ENCODE measurements at regions not wholly inside any gene's neighbourhood (a gene's known extent, or its start where the extent isn't known, plus 50 kb on each side); places are given as distances from the start of the nearest gene placed in this dataset.
"Not testable (repeated sequence)": the region's sequence is repeated elsewhere in the genome, so short reads cannot be mapped to it uniquely, and the experiment has no call there.

DNA sequence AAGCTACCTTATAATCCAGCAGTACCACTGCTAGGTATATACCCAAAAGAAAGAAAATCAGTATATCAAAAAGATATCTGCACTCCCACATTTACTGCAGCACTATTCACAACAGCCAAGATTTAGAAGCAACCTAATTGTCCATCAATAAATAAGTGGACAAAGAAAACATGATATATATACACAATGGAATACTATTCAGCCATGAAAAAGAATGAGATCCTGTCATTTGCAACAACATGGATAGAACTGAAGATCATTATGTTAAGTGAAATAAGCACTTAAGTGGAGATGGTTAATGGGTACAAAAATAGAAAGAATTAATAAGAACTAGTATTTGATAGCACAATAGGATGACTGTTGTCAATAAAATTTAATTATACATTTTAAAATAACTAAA, 90.7 kb upstream of the PKN2 start:
- Histone ChIP-seq H3K27me3 (ENCODE audit: control insufficient read depth in 1 of 2, insufficient read depth in 2 of 2, low read length in 2 of 2) (no peaks in the 10 kb centered on the region), H3K4me1 (ENCODE audit: insufficient read depth, low read length) (no peaks in the 10 kb centered on the region), H3K27ac (ENCODE audit: low read depth in 1 of 2, low read length in 2 of 2) (no peak overlapping the region), H3K36me3 (ENCODE audit: insufficient read depth, low read length) (no peaks in the 10 kb centered on the region), H3K9me3 (ENCODE audit: control insufficient read depth in 1 of 2, insufficient read depth in 1 of 2, low read length in 2 of 2) (peaks cover 0 to 5% of the 10 kb centered on the region in 2 experiments), H3K4me3 (ENCODE audit: low read length) (no peak overlapping the region)
- no peaks in the 10 kb centered on the region for H3K36me3 Mint-ChIP-seq (ENCODE audit: low read depth)
- H3K9me3 Mint-ChIP-seq = no peaks in the 10 kb centered on the region
- TF ChIP-seq, protein P1, sequence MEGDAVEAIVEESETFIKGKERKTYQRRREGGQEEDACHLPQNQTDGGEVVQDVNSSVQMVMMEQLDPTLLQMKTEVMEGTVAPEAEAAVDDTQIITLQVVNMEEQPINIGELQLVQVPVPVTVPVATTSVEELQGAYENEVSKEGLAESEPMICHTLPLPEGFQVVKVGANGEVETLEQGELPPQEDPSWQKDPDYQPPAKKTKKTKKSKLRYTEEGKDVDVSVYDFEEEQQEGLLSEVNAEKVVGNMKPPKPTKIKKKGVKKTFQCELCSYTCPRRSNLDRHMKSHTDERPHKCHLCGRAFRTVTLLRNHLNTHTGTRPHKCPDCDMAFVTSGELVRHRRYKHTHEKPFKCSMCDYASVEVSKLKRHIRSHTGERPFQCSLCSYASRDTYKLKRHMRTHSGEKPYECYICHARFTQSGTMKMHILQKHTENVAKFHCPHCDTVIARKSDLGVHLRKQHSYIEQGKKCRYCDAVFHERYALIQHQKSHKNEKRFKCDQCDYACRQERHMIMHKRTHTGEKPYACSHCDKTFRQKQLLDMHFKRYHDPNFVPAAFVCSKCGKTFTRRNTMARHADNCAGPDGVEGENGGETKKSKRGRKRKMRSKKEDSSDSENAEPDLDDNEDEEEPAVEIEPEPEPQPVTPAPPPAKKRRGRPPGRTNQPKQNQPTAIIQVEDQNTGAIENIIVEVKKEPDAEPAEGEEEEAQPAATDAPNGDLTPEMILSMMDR (IDR thresholded peaks at IDR 0.05) = no peak
- no peaks in the 10 kb centered on the region for H3K4me1 Mint-ChIP-seq (ENCODE audit: low read depth)
- CTCF ChIA-PET = no interaction called here
- no peak overlapping the region for H3K4me3 Mint-ChIP-seq
- ATAC-seq (ENCODE audit: poor library complexity) (no peak), DNase-seq (no peak)
- H3K27me3 Mint-ChIP-seq = peaks cover 19% of the 10 kb centered on the region
- POLR2A ChIA-PET = no interaction called here
- intact Hi-C loops (cut with DNase I, micrococcal nuclease) = loop anchor here in 1 of 2 experiments (5.0 kb wide), 2 partner anchors 411 to 1301 kb away; no protein-coding TSS in a partner anchor
- no peak overlapping the region for H3K27ac Mint-ChIP-seq

DNA sequence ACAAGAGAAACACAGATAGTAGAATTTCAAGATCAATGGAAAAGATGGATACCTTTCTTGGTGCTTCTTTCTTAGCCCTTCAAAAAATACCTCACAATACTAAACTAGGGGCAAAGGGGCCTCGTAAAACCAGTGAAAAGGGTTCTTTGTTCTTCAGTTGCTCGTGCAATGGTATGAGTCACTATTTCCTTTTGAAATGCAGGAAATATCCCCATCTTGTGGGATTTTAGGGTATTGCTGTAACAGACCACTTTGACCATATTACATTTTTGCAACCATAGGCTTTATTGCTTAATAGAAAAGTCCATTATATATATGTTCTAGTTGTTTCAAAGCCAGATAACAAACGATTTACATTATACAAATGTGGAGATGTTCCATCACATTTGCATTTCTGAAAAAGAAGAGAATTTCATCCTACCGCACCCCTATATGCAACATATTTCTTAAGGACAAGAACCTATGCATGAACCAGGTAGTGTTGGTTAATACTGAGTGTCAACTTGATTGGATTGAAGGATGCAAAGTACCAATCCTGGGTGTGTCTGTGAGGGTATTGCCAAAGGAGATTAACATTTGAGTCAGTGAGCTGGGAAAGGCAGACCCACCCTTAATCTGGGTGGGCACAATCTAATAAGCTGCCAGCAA, 88.6 kb upstream of the PKN2 start:
- H3K27me3 ChIP-seq (ENCODE audit: control insufficient read depth in 1 of 2, insufficient read depth in 2 of 2, low read length in 2 of 2) = no peaks in the 10 kb centered on the region
- ATAC-seq (ENCODE audit: poor library complexity) (peak; percentile 49), DNase-seq (peak in 3 of 14 experiments; percentile 41 to 51 (median 46))
- no peaks in the 10 kb centered on the region for H3K36me3 ChIP-seq (ENCODE audit: insufficient read depth, low read length)
- Mint-ChIP-seq H3K27me3 (peaks cover 11% of the 10 kb centered on the region), H3K4me1 (ENCODE audit: low read depth) (no peaks in the 10 kb centered on the region), H3K36me3 (ENCODE audit: low read depth) (no peaks in the 10 kb centered on the region), H3K4me3 (no peak overlapping the region), H3K27ac (no peak overlapping the region), H3K9me3 (no peaks in the 10 kb centered on the region)
- ChIA-PET CTCF (no interaction called here), POLR2A (no interaction called here)
- TF ChIP-seq, protein P1 (IDR thresholded peaks at IDR 0.05) = peak; percentile 52
- intact Hi-C loops (cut with DNase I, micrococcal nuclease) = loop anchor here (1.0 to 5.0 kb wide), 3 partner anchors 415 to 1463 kb away; no protein-coding TSS in a partner anchor
- H3K27ac ChIP-seq (ENCODE audit: low read depth in 1 of 2, low read length in 2 of 2) = no peak overlapping the region
- peaks cover 0 to 5% of the 10 kb centered on the region in 2 experiments for H3K9me3 ChIP-seq (ENCODE audit: control insufficient read depth in 1 of 2, insufficient read depth in 1 of 2, low read length in 2 of 2)
- H3K4me3 ChIP-seq (ENCODE audit: low read length) = no peak overlapping the region
- H3K4me1 ChIP-seq (ENCODE audit: insufficient read depth, low read length) = no peaks in the 10 kb centered on the region

DNA sequence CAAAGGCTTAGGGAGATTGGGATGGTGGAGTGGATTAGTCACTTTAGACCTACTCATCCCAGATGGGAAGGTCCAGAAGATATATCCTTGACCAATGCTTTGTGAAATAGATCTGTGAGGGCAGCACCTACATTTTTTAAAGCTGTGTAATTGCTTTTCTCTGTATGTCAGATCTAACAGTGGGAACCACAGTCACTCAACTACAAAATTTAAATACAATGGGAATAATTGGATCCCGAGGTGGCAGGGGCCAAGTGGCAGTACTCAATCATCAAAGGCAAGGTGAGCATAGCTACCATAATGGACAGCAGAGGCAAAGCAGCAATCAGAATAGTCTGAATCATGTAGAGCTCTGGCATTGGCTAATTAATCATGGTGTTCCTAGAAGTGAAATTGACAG, 86.1 kb upstream of the PKN2 start:
- ATAC-seq (ENCODE audit: poor library complexity); H3K36me3 ChIP-seq (ENCODE audit: insufficient read depth, low read length); H3K27me3 ChIP-seq (ENCODE audit: control insufficient read depth in 1 of 2, insufficient read depth in 2 of 2, low read length in 2 of 2); H3K27ac Mint-ChIP-seq; H3K27ac ChIP-seq (ENCODE audit: low read depth in 1 of 2, low read length in 2 of 2); H3K4me1 Mint-ChIP-seq (ENCODE audit: low read depth); CTCF ChIA-PET; H3K4me1 ChIP-seq (ENCODE audit: insufficient read depth, low read length); POLR2A ChIA-PET; H3K4me3 Mint-ChIP-seq; H3K9me3 Mint-ChIP-seq; H3K27me3 Mint-ChIP-seq; H3K4me3 ChIP-seq (ENCODE audit: low read length); DNase-seq; H3K9me3 ChIP-seq (ENCODE audit: control insufficient read depth in 1 of 2, insufficient read depth in 1 of 2, low read length in 2 of 2); H3K36me3 Mint-ChIP-seq (ENCODE audit: low read depth): not testable (repeated sequence)
- intact Hi-C loops (cut with DNase I, micrococcal nuclease) = loop anchor here (5.0 kb wide), 1 partner anchor 1466 kb away; no protein-coding TSS in a partner anchor

All from CD4-positive, alpha-beta T cell (primary cell).